Right ventricle myocardium superior (tissue), 1 donor: ENCODE measurements at regions not wholly inside any gene's neighbourhood (a gene's known extent, or its start where the extent isn't known, plus 50 kb on each side); places are given as distances from the start of the nearest gene placed in this dataset.
"Not testable (repeated sequence)": the region's sequence is repeated elsewhere in the genome, so short reads cannot be mapped to it uniquely, and the experiment has no call there.

Experiments used
- ATAC-seq: fragments of 200-7000 bp; cut with Tn5 transposase; one replicate; pipeline ENCODE4 v1.9.1; 2020; ENCODE audit warnings: mild to moderate bottlenecking; ENCODE audit not compliant: poor library complexity
- DNase-seq: peaks from one replicate; pipeline ENCODE4 v3.0.0-alpha.2; 2020
- intact Hi-C: fragments of 100-400 bp; cut with DNase I; formaldehyde crosslinking; loops from one replicate; pipeline ENCODE4 v1.11.2; 2022
- donor health status: DM: no; HTN: yes; CAD: no; lungs with severe emphysema.

GRCh38 chr6:66526061-66526460 is 819.0 kb upstream of the EYS start:
- no peak for ATAC-seq
- no peak for DNase-seq
- intact Hi-C loops: no loop called here

DNA sequence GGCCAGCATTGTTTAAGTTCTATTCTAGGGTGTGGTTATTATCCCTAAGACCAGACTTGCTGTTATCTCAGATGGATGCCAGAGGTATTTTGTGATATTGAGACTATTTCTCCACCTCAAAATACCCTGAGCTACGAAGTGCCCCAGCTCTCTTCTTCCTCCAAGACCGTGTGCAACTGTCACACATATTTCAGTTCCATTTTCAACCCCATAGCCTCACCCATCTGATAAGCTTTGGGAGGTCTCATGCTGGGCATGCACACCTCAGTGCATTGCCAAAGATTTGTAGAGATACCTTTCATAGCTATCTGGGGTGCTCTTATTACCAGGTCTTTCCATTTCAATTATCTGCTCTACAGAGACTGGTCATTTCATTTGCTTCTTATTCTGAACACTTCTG is 815.8 kb upstream of the EYS start:
- DNase-seq (no peak), ATAC-seq (no peak)
- intact Hi-C loops: no loop called here

- intact Hi-C loops: no loop called here
- no peak for ATAC-seq
- no peak for DNase-seq
Measured at GRCh38 chr6:66516377-66516776, 809.4 kb upstream of the EYS start.

DNA sequence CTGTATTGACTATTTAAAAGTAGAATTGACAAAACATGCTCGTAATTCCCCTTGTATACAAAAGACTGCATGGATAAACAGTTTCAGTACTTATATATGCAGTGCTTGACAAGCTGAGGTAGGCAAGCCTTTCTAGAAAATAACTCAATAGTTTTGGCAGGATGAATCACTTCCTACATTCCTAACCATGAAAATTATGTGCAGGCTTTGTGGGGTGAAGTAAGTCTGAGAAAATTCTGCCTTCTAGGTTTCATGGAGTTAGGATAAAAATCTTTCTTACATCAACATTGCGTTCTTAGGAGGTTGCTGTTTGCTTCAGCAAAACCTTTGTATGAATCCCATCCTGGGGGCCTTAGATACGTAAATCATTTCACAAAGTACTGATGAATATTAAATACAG is 801.4 kb upstream of the EYS start:
- DNase-seq: no peak
- no peak for ATAC-seq

DNA sequence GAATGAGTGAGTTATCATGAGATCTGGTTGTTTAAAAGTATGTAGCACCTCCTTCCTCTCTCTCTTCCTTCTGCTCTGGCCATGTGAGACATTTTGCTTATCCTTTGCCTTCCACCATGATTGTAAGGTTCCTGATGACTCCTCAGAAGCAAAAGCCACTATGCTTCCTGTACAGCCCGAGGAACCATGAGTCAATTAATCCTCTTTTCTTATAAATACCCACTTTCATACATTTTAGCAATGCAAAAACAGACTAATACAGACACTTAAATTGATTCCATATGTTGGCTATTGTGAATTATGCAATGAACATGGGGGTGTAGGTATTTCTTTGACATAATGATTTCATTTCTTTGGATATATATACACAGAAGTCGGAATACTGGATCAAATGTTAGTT is 792.8 kb upstream of the EYS start:
- intact Hi-C loops: no loop called here
- DNase-seq: no peak

More for the DNA sequence above, 801.4 kb upstream of the EYS start:
- intact Hi-C loops: no loop called here

GRCh38 chr6:66496659-66497058 is 789.6 kb upstream of the EYS start:
- DNase-seq: no peak
- ATAC-seq: no peak

More for the DNA sequence above, 792.8 kb upstream of the EYS start:
- ATAC-seq: no peak

GRCh38 chr6:66494643-66495042 is 787.6 kb upstream of the EYS start:
- ATAC-seq, intact Hi-C loops, DNase-seq: not testable (repeated sequence)

More at GRCh38 chr6:66496659-66497058, 789.6 kb upstream of the EYS start:
- intact Hi-C loops: no loop called here

- ATAC-seq (no peak), DNase-seq (no peak)
- intact Hi-C loops: no loop called here
Measured at GRCh38 chr6:66489269-66489987, 782.4 kb upstream of the EYS start.

DNA sequence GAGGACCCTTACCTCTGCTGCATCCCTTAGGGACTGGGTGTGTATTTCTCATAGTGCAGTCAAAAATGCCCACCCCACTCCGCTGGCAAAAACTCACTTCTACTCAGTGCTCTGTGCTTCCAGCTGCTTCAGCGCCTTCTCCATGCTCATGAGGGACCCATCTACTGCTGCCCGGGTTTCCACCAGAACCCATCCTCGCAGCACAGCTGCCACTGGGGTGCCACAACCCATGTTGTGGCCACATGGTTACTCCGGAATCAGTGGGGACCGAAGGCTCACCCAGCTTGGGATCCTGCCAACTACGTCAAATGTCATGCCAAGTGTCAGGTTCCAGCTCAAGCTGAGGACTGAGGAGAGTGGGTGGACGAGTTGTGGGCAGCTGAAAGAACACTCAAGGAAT is 774.2 kb upstream of the EYS start:
- ATAC-seq (no peak), DNase-seq (no peak)
- intact Hi-C loops: no loop called here

GRCh38 chr6:66478705-66479104 is 771.7 kb upstream of the EYS start:
- intact Hi-C loops: no loop called here
- no peak for ATAC-seq
- no peak for DNase-seq

GRCh38 chr6:66435321-66435720 is 728.3 kb upstream of the EYS start:
- no peak for ATAC-seq
- no peak for DNase-seq
- intact Hi-C loops: no loop called here

DNA sequence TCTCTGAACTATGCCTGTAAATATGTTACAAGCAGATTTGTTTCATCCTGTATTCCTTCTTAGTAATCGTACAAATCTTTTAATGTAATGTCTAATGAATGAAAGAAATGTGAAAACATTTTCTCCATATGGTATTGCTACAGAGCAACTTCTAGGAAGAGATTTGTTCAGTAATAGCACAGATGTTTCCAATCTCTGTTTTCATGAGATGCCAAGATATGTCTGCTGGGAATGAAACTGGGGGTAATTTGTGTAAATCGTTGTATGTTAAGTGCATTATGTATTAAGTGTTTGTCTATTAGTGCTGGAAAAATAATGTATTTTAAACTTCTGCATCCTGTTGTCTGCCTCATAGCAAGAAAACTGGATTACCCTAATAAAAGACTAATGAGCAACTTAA is 722.2 kb upstream of the EYS start:
- DNase-seq: no peak
- intact Hi-C loops: no loop called here
- ATAC-seq: no peak

DNA sequence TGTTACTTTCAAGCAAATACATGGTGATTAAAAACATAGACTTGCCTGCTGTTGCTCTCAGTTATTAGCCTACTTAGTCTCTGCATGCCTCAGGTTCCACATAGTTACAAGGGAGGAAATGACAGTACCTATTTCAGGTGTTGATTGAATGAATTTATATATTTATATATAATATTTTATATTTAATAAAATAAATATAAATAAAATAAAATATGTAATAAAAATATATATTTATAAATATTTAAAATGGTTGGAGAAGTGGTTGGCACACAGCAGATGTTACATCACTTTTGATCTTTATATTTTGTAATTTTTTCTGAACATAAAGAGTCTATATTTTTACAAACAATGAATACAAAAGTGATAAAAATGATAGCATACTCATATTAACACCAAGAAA is 716.0 kb upstream of the EYS start:
- DNase-seq (no peak), ATAC-seq (no peak)
- intact Hi-C loops: no loop called here

GRCh38 chr6:66421570-66421969 is 714.5 kb upstream of the EYS start:
- intact Hi-C loops: no loop called here
- ATAC-seq: no peak
- DNase-seq: no peak

GRCh38 chr6:66418906-66419305 is 711.9 kb upstream of the EYS start:
- intact Hi-C loops: no loop called here
- DNase-seq: no peak
- no peak for ATAC-seq

DNA sequence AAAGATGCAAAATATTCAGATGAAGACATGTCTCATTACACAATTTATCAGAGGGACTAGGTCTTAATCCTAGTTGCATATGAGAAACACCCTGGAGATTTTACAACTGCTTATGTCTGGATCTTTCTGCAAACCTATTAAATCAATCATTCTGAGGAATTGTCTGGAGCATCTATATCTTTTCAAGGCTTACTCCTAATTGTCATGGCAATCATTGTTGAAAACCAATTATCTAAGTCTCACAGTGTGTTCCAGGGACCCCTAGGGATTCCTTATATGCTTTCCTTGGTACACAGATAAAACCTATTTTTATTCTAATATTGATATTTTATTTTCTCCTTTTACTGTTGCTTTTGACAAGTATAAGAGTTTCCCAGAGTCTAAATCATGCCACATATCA is 696.9 kb upstream of the EYS start:
- no peak for ATAC-seq
- DNase-seq: no peak
- intact Hi-C loops: no loop called here

DNA sequence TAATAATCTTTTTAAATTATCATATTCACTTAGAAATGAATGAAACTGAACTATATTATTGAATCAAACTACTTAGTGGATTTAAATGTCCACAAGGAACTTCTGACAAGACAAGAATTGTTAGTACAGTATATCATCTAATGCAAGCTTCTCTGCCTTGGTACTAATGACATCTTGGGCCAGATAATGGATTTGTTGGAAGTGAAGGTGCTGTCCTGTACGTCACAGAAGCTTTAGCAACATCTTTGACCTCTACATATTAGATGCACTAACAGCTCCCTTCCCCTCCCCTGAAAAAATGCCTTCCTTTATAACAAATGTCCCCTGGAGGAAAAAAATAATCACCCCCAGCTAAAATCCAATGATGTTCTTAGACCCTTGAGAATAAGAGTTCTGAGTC is 695.8 kb upstream of the EYS start:
- ATAC-seq (no peak), DNase-seq (no peak)
- intact Hi-C loops: no loop called here

- intact Hi-C loops: no loop called here
- DNase-seq (no peak), ATAC-seq (no peak)
Measured at GRCh38 chr6:66396549-66396948, 689.5 kb upstream of the EYS start.

DNA sequence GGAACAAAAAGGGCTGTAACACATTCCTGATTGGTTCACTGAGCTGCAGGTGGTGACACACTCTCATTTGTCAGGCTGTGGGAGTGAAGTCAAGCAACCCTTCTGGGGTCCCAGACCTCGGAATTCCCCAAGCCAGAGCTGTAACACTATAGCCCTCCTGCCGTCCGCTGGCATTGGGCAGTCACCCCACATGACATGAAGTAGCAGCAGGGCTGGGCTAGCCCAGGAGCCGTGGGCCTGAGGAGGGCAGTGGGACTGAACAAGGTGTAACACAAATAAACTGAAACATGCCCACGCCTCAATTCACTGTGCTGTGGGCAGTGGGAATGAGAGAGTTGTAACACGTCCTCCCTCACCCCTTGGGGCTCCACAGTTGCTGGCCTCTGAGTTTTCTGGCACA is 689.1 kb upstream of the EYS start:
- intact Hi-C loops: no loop called here
- ATAC-seq: no peak
- DNase-seq: no peak

GRCh38 chr6:66390393-66390792 is 683.4 kb upstream of the EYS start:
- intact Hi-C loops: no loop called here
- ATAC-seq (no peak), DNase-seq (no peak)

DNA sequence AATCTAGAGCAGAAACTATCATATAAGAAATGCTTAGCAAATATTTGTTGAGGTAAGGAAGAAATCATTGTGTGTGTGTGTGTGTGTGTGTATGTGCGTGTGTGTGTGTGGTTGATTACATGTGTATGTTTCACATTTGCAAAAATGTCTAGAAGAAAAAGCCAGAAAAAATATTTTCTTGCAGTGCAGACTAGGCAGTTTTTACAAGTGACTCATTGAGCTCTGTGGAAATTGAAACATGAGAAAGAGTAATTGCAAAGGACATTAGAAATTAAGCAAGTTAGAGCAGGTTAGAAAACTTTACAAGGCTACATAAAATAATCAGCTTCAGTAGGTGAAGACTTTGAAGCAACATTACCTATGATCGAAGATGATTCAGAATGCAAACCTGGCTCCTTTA is 669.0 kb upstream of the EYS start:
- DNase-seq (no peak), ATAC-seq (no peak)
- intact Hi-C loops: no loop called here
